PC-9 (cell line): ENCODE measurements at regions not wholly inside any gene's neighbourhood (a gene's known extent, or its start where the extent isn't known, plus 50 kb on each side); places are given as distances from the start of the nearest gene placed in this dataset.

Experiments used
- EZH2 ChIP-seq: fragments of 200-600 bp; sonication (generic); IDR thresholded peaks from 2 replicates; pipeline ENCODE4 v1.8.0; 2017; ENCODE audit warnings: antibody characterized with exemption, low read depth
- TF ChIP-seq, protein P1 (sequence below): fragments of 200-600 bp; sonication (generic); conservative IDR thresholded peaks from 2 replicates; pipeline ENCODE4 v1.6.1; 2017; ENCODE audit warnings: mixed run types, antibody characterized with exemption, mild to moderate bottlenecking, moderate library complexity

DNA sequence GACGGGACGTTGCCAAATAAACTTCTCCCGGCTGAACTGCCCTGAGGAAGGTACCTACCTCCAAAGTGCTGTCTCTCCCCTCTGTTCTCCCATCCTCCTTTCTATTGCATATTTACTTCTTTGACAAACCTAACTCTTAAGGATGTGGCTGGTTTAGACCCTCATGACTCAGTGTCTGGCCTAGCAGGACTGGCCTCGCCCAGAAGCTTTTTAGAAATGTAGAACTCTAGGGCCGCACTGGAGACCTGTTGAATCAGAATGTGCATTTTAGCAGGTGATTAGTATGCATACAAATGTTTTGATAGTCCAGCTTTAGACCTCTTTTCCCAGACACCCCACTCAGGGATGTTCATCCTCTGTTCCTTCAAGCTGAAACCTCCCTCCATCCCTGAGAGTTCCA is 335.9 kb downstream of the PIK3R1 start:
- TF ChIP-seq, protein P1, sequence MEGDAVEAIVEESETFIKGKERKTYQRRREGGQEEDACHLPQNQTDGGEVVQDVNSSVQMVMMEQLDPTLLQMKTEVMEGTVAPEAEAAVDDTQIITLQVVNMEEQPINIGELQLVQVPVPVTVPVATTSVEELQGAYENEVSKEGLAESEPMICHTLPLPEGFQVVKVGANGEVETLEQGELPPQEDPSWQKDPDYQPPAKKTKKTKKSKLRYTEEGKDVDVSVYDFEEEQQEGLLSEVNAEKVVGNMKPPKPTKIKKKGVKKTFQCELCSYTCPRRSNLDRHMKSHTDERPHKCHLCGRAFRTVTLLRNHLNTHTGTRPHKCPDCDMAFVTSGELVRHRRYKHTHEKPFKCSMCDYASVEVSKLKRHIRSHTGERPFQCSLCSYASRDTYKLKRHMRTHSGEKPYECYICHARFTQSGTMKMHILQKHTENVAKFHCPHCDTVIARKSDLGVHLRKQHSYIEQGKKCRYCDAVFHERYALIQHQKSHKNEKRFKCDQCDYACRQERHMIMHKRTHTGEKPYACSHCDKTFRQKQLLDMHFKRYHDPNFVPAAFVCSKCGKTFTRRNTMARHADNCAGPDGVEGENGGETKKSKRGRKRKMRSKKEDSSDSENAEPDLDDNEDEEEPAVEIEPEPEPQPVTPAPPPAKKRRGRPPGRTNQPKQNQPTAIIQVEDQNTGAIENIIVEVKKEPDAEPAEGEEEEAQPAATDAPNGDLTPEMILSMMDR: no peak
- no peak for TF ChIP-seq EZH2
